Left ventricle myocardium superior (tissue), 1 donor: ENCODE measurements at regions not wholly inside any gene's neighbourhood (a gene's known extent, or its start where the extent isn't known, plus 50 kb on each side); places are given as distances from the start of the nearest gene placed in this dataset.
A peak's percentile ranks its signal among the peaks of the same experiment; 100 is the strongest.
"Not testable (repeated sequence)": the region's sequence is repeated elsewhere in the genome, so short reads cannot be mapped to it uniquely, and the experiment has no call there.

Experiments
- ATAC-seq: fragments of 200-7000 bp; cut with Tn5 transposase; one replicate; pipeline ENCODE4 v1.9.1; 2020; ENCODE audit warnings: mild to moderate bottlenecking, moderate library complexity
- DNase-seq: peaks from one replicate; pipeline ENCODE4 v3.0.0-alpha.2; 2020
- intact Hi-C: fragments of 100-400 bp; cut with micrococcal nuclease; formaldehyde crosslinking; loops from one replicate; pipeline ENCODE4 v1.11.0; 2022
- donor health status: DM: no; HTN: yes; CAD: no; lungs with severe emphysema.

GRCh38 chr15:45858491-45858890, 223.7 kb downstream of the SQOR start:
- DNase-seq (no peak), ATAC-seq (no peak)
- intact Hi-C loops, result no loop called here

GRCh38 chr15:45862034-45862433, 227.2 kb downstream of the SQOR start:
- DNase-seq (no peak), ATAC-seq (no peak)
- intact Hi-C loops, result no loop called here

GRCh38 chr15:45863881-45864580, 229.2 kb downstream of the SQOR start:
- DNase-seq (no peak), ATAC-seq (no peak)
- intact Hi-C loops, result no loop called here

GRCh38 chr15:45866616-45867015, 231.8 kb downstream of the SQOR start:
- DNase-seq (no peak), ATAC-seq (peak; percentile 31)
- intact Hi-C loops, result no loop called here

- no peak for ATAC-seq
- DNase-seq, result no peak
- intact Hi-C loops, result no loop called here
Measured at GRCh38 chr15:45867281-45867680, 232.5 kb downstream of the SQOR start.

GRCh38 chr15:45868109-45868691, 233.4 kb downstream of the SQOR start:
- ATAC-seq, result no peak
- no peak for DNase-seq
- intact Hi-C loops, result no loop called here

- DNase-seq (no peak), ATAC-seq (no peak)
- intact Hi-C loops, result no loop called here
Measured at GRCh38 chr15:45869034-45869668, 234.3 kb downstream of the SQOR start.

- intact Hi-C loops, result no loop called here
- no peak for DNase-seq
- no peak for ATAC-seq
Measured at GRCh38 chr15:45871121-45871855, 236.5 kb downstream of the SQOR start.

GRCh38 chr15:45873781-45874180, 239.0 kb downstream of the SQOR start:
- ATAC-seq (peak; percentile 95), DNase-seq (peak; percentile 38)
- intact Hi-C loops, result no loop called here

GRCh38 chr15:45874566-45874965, 239.7 kb downstream of the SQOR start:
- ATAC-seq, DNase-seq, intact Hi-C loops: not testable (repeated sequence)

GRCh38 chr15:45884289-45884688, 249.5 kb downstream of the SQOR start:
- ATAC-seq, result peak; percentile 18

GRCh38 chr15:45884755-45885445, 250.1 kb downstream of the SQOR start:
- intact Hi-C loops, result no loop called here
- no peak for DNase-seq
- ATAC-seq, result peak; percentile 52

More at GRCh38 chr15:45884289-45884688, 249.5 kb downstream of the SQOR start:
- DNase-seq, result no peak
- intact Hi-C loops, result no loop called here

GRCh38 chr15:45885801-45886200, 251.0 kb downstream of the SQOR start:
- intact Hi-C loops, result no loop called here
- no peak for DNase-seq
- ATAC-seq, result no peak

- peak; percentile 98 for ATAC-seq
- no peak for DNase-seq
- intact Hi-C loops, result no loop called here
Measured at GRCh38 chr15:45891766-45892165, 256.9 kb downstream of the SQOR start.

GRCh38 chr15:45892182-45892581, 257.4 kb downstream of the SQOR start:
- DNase-seq, result no peak
- peak; percentile 88 for ATAC-seq
- intact Hi-C loops, result no loop called here

- ATAC-seq (no peak), DNase-seq (no peak)
- intact Hi-C loops, result no loop called here
Measured at GRCh38 chr15:45903283-45903682, 268.5 kb downstream of the SQOR start.

GRCh38 chr15:45904019-45904418, 269.2 kb downstream of the SQOR start:
- intact Hi-C loops, result no loop called here
- ATAC-seq (no peak), DNase-seq (no peak)

- intact Hi-C loops, result no loop called here
- no peak for ATAC-seq
Measured at GRCh38 chr15:45906230-45906629, 271.4 kb downstream of the SQOR start.

GRCh38 chr15:45910671-45911070, 275.8 kb downstream of the SQOR start:
- ATAC-seq, result no peak
- DNase-seq, result no peak
- intact Hi-C loops, result loop anchor here (2.0 kb wide), 1 partner anchor 36 kb away; no protein-coding TSS in a partner anchor

More at GRCh38 chr15:45906230-45906629, 271.4 kb downstream of the SQOR start:
- no peak for DNase-seq
